H1 (cell line): ENCODE measurements at regions not wholly inside any gene's neighbourhood (a gene's known extent, or its start where the extent isn't known, plus 50 kb on each side); places are given as distances from the start of the nearest gene placed in this dataset.

Experiments used
- CTCF ChIA-PET: fragments of 300-600 bp; sonication (Branson Sonifier 250); formaldehyde crosslinking; loops from one replicate; lab custom pipeline; 2021; ENCODE audit not compliant: partially characterized antibody; lab: Charles Lee
- POLR2A ChIA-PET: fragments of 300-600 bp; sonication (Branson Sonifier 250); formaldehyde crosslinking; loops from one replicate; lab custom pipeline; 2021; ENCODE audit warnings: inconsistent platforms; ENCODE audit not compliant: partially characterized antibody; lab: Charles Lee
- DNase-seq, 2 experiments: peaks; one replicate each; pipeline versions ENCODE4 v3.0.0 to v3.0.0-alpha.2; 2010 to 2022; ENCODE audit warnings: low spot score in 2 of 2, low read depth in 1 of 2, mixed read lengths in 1 of 2
- FAIRE-seq: peaks from 2 replicates; lab custom pipeline; 2011; peaks lifted over from hg19 to GRCh38; lab: Jason Lieb, UNC
- H2AFZ ChIP-seq: 2 replicates; pipeline ENCODE4 v1.8.1; 2012; ENCODE audit warnings: low read length, inconsistent platforms
- H2AK5ac ChIP-seq: 2 replicates; pipeline ENCODE4 v1.6.1; 2013; ENCODE audit warnings: low read depth, low read length
- H2BK120ac ChIP-seq: replicated peaks from 2 replicates; pipeline ENCODE3; 2013; ENCODE audit warnings: low read depth, low read length, inconsistent platforms
- H2BK12ac ChIP-seq: 2 replicates; pipeline ENCODE4 v1.6.1; 2013; ENCODE audit warnings: low read depth, low read length
- H2BK15ac ChIP-seq: 2 replicates; pipeline ENCODE4 v1.6.1; 2013; ENCODE audit warnings: low read length
- H2BK20ac ChIP-seq: 2 replicates; pipeline ENCODE4 v1.6.1; 2013; ENCODE audit warnings: low read length
- H2BK5ac ChIP-seq: 2 replicates; pipeline ENCODE4 v1.6.1; 2013; ENCODE audit warnings: low read depth, low read length
- H3K14ac ChIP-seq: 2 replicates; pipeline ENCODE4 v1.6.1; 2013; ENCODE audit warnings: inconsistent platforms; ENCODE audit not compliant: insufficient read length
- H3K18ac ChIP-seq: 2 replicates; pipeline ENCODE4 v1.6.1; 2013; ENCODE audit warnings: low read length; ENCODE audit errors: extremely low read depth
- H3K23ac ChIP-seq: 2 replicates; pipeline ENCODE4 v1.6.1; 2013; ENCODE audit warnings: inconsistent platforms; ENCODE audit not compliant: insufficient read length
- H3K23me2 ChIP-seq: 2 replicates; pipeline ENCODE4 v1.6.1; 2013; ENCODE audit warnings: low read depth, low read length
- H3K27ac ChIP-seq: 2 replicates; pipeline ENCODE4 v1.6.1; 2011; ENCODE audit warnings: low read depth, low read length, inconsistent platforms
- H3K27me3 ChIP-seq, 4 experiments: replicated peaks in 1 of 4; 1 replicate in 1 of 4; 2 replicates in 3 of 4; pipeline versions ENCODE4 v1.6.1 to v1.8.1; 2011 to 2013; ENCODE audit warnings: low read length in 3 of 4, mild to moderate bottlenecking in 3 of 4, inconsistent platforms in 2 of 4, mixed read lengths in 2 of 4, moderate library complexity in 1 of 4; ENCODE audit not compliant: control insufficient read depth in 3 of 4, insufficient read depth in 3 of 4; ENCODE audit errors: extremely low read depth in 1 of 4
- H3K36me3 ChIP-seq, 4 experiments: 2 replicates each; pipeline versions ENCODE4 v1.6.1 to v1.8.1; 2011 to 2013; ENCODE audit warnings: mild to moderate bottlenecking in 4 of 4, low read length in 3 of 4, moderate library complexity in 2 of 4, control low read depth in 1 of 4, inconsistent platforms in 1 of 4; ENCODE audit not compliant: insufficient read depth in 4 of 4, control insufficient read depth in 2 of 4
- H3K4ac ChIP-seq: replicated peaks from 2 replicates; pipeline ENCODE3; 2013; ENCODE audit warnings: low read length, low read depth, mixed read lengths, inconsistent platforms; ENCODE audit not compliant: insufficient read length
- H3K4me1 ChIP-seq, 4 experiments: replicated peaks in 1 of 4; 1 replicate in 1 of 4; 2 replicates in 3 of 4; pipeline versions ENCODE4 v1.6.1 to v1.8.1; 2011 to 2013; ENCODE audit warnings: low read length in 3 of 4, inconsistent platforms in 2 of 4, mixed read lengths in 1 of 4; ENCODE audit not compliant: insufficient read depth in 4 of 4, control insufficient read depth in 3 of 4
- H3K4me2 ChIP-seq, 2 experiments: 2 replicates each; pipeline versions ENCODE4 v1.6.1 to v1.8.1; 2011 to 2013; ENCODE audit warnings: low read depth in 2 of 2, low read length in 2 of 2, control low read depth in 1 of 2, inconsistent platforms in 1 of 2, mild to moderate bottlenecking in 1 of 2; ENCODE audit not compliant: insufficient read depth in 1 of 2
- H3K4me3 ChIP-seq, 4 experiments: fragments of 200-600, 300-600 bp in 1 of 4; sonication (generic), shearing (Covaris generic), sonication (Bioruptor Twin) in 1 of 4; 2 replicates each; pipeline versions ENCODE4 v1.5.1 to v1.8.1; 2011 to 2016; ENCODE audit warnings: low read length in 4 of 4, low read depth in 3 of 4, control low read depth in 2 of 4, inconsistent platforms in 2 of 4, mild to moderate bottlenecking in 2 of 4, mixed read lengths in 1 of 4, moderate library complexity in 1 of 4; ENCODE audit not compliant: insufficient read depth in 2 of 4; ENCODE audit errors: extremely low read depth in 1 of 4
- H3K56ac ChIP-seq: replicated peaks from 2 replicates; pipeline ENCODE3; 2013; ENCODE audit warnings: low read depth, mild to moderate bottlenecking, mixed read lengths, low read length, inconsistent platforms; ENCODE audit not compliant: insufficient read length
- H3K79me1 ChIP-seq: 2 replicates; pipeline ENCODE4 v1.6.1; 2013; ENCODE audit warnings: low read depth, low read length, control low read depth
- H3K79me2 ChIP-seq, 2 experiments: 2 replicates each; pipeline versions ENCODE4 v1.6.1 to v1.8.1; 2012 to 2013; ENCODE audit warnings: low read length in 2 of 2, mild to moderate bottlenecking in 2 of 2, inconsistent platforms in 1 of 2; ENCODE audit not compliant: insufficient read depth in 2 of 2, control insufficient read depth in 1 of 2
- H3K9ac ChIP-seq, 4 experiments: replicated peaks in 1 of 4; 1 replicate in 1 of 4; 2 replicates in 3 of 4; pipeline versions ENCODE4 v1.6.1 to v1.8.1; 2011 to 2013; ENCODE audit warnings: low read depth in 3 of 4, low read length in 3 of 4, control low read depth in 2 of 4, mild to moderate bottlenecking in 2 of 4, moderate library complexity in 2 of 4, inconsistent platforms in 1 of 4; ENCODE audit errors: extremely low read depth in 1 of 4
- H3K9me3 ChIP-seq, 2 experiments: 2 replicates each; pipeline versions ENCODE4 v1.6.1 to v1.8.1; 2012 to 2013; ENCODE audit warnings: mild to moderate bottlenecking in 2 of 2, moderate library complexity in 2 of 2, control low read depth in 1 of 2, inconsistent platforms in 1 of 2, low read depth in 1 of 2, low read length in 1 of 2, mixed read lengths in 1 of 2; ENCODE audit not compliant: insufficient read depth in 2 of 2
- H4K20me1 ChIP-seq, 2 experiments: replicated peaks in 1 of 2; 2 replicates each; pipeline versions ENCODE3 to v1.8.1; 2011 to 2013; ENCODE audit warnings: inconsistent platforms in 2 of 2, low read length in 2 of 2, mild to moderate bottlenecking in 1 of 2; ENCODE audit not compliant: insufficient read depth in 2 of 2, control insufficient read depth in 1 of 2
- H4K5ac ChIP-seq: 2 replicates; pipeline ENCODE4 v1.6.1; 2013; ENCODE audit warnings: low read length, low read depth, mixed read lengths, inconsistent platforms; ENCODE audit not compliant: insufficient read length
- H4K8ac ChIP-seq: 2 replicates; pipeline ENCODE4 v1.8.0; 2013; ENCODE audit warnings: mild to moderate bottlenecking, moderate library complexity, low read length, inconsistent platforms; ENCODE audit not compliant: insufficient read depth; ENCODE audit errors: extremely low read depth
- H4K91ac ChIP-seq: replicated peaks from 2 replicates; pipeline ENCODE3; 2013; ENCODE audit warnings: low read length, mixed read lengths, inconsistent platforms; ENCODE audit not compliant: insufficient read length
- ATF3 ChIP-seq: IDR thresholded peaks from 2 replicates; pipeline ENCODE4 v1.6.1; 2011; ENCODE audit warnings: low read depth, mild to moderate bottlenecking, low read length; ENCODE audit not compliant: insufficient read depth
- CBX5 ChIP-seq: fragments of 300-800, 300-1000 bp; sonication (generic); IDR thresholded peaks from 2 replicates; pipeline ENCODE4 v1.7.1; 2016; ENCODE audit warnings: antibody characterized with exemption, low read length, low read depth
- CEBPB ChIP-seq: IDR thresholded peaks from 2 replicates; pipeline ENCODE4 v1.6.1; 2012; ENCODE audit warnings: low read depth, low read length
- CREB1 ChIP-seq: IDR thresholded peaks from 2 replicates; pipeline ENCODE4 v1.6.1; 2012; ENCODE audit warnings: inconsistent platforms
- EP300 ChIP-seq, 2 experiments: IDR thresholded peaks; 1 replicate in 1 of 2; 2 replicates in 1 of 2; pipeline ENCODE4 v1.6.1; 2011 to 2012; ENCODE audit warnings: low read depth in 2 of 2, low read length in 2 of 2, mild to moderate bottlenecking in 2 of 2, borderline replicate concordance in 1 of 2, inconsistent platforms in 1 of 2, moderate library complexity in 1 of 2
- GABPA ChIP-seq: IDR thresholded peaks from 2 replicates; pipeline ENCODE4 v1.6.1; 2011; ENCODE audit warnings: mild to moderate bottlenecking, low read length, moderate library complexity, borderline replicate concordance; ENCODE audit not compliant: insufficient read depth
- KDM1A ChIP-seq: fragments of 200-600, 300-600 bp; sonication (generic); IDR thresholded peaks from 2 replicates; pipeline ENCODE4 v1.7.1; 2016; ENCODE audit warnings: mild to moderate bottlenecking, low read length, borderline replicate concordance
- NRF1 ChIP-seq: IDR thresholded peaks from 2 replicates; pipeline ENCODE4 v1.6.1; 2011; ENCODE audit warnings: mild to moderate bottlenecking, low read depth, low read length, improper control_type of control experiment
- POU5F1 ChIP-seq: IDR thresholded peaks from 2 replicates; pipeline ENCODE4 v1.6.1; 2011; ENCODE audit warnings: low read depth, mild to moderate bottlenecking, low read length, moderate library complexity
- SIRT6 ChIP-seq: IDR thresholded peaks from one replicate; pipeline ENCODE4 v1.7.1; 2012; ENCODE audit warnings: low read length, inconsistent platforms
- SP4 ChIP-seq: IDR thresholded peaks from 2 replicates; pipeline ENCODE4 v1.6.1; 2012; ENCODE audit warnings: low read length, inconsistent platforms
- SUZ12 ChIP-seq: fragments of 200-600 bp; sonication (generic); IDR thresholded peaks from 2 replicates; pipeline ENCODE4 v1.6.1; 2012; ENCODE audit warnings: mild to moderate bottlenecking, inconsistent platforms, low read length, moderate library complexity, mixed read lengths
- TAF7 ChIP-seq: optimal IDR thresholded peaks from 2 replicates; pipeline ENCODE3; 2011; ENCODE audit warnings: low read depth, mild to moderate bottlenecking, inconsistent platforms, low read length, moderate library complexity, borderline replicate concordance
- YY1 ChIP-seq: IDR thresholded peaks from 2 replicates; pipeline ENCODE4 v1.6.1; 2011; ENCODE audit warnings: low read depth, mild to moderate bottlenecking, low read length
- WGBS, 2 experiments: shearing (Covaris generic) in 1 of 2; methylation state at CpG; one replicate each; pipeline versions ENCODE4 v1.1.6 to v1.1.7; 2013 to 2015; ENCODE audit warnings: low lambda C conversion rate in 2 of 2, mixed read lengths in 2 of 2, inconsistent platforms in 1 of 2, low coverage in 1 of 2, missing lambda C conversion rate in 1 of 2; ENCODE audit not compliant: insufficient replicate concordance in 2 of 2, insufficient coverage in 1 of 2, insufficient read length in 1 of 2; ENCODE audit errors: extremely low coverage in 1 of 2, missing lambda C conversion rate in 1 of 2; 5-methylcytosine and 5-hydroxymethylcytosine counted together
- TF ChIP-seq, protein P1 (sequence below): IDR thresholded peaks from 2 replicates; pipeline ENCODE4 v1.6.1; 2012; ENCODE audit warnings: inconsistent platforms

- Histone ChIP-seq H2BK12ac (no peak overlapping the region), H2BK20ac (no peak overlapping the region), H4K20me1 (no peaks in the 10 kb centered on the region), H2AK5ac (no peak overlapping the region), H3K4me3 (no peak overlapping the region), H3K79me1 (no peaks in the 10 kb centered on the region), H3K14ac (no peak overlapping the region), H3K36me3 (no peaks in the 10 kb centered on the region), H3K27ac (no peak overlapping the region), H4K91ac (no peak overlapping the region), H2BK120ac (no peak overlapping the region), H3K4me2 (no peak overlapping the region), H2AFZ (no peak overlapping the region), H2BK15ac (no peak overlapping the region), H3K9me3 (peaks cover 10% of the 10 kb centered on the region in 2 experiments; a peak in 3 of 4 replicates), H3K18ac (no peak overlapping the region), H4K5ac (no peak overlapping the region), H3K79me2 (no peaks in the 10 kb centered on the region), H2BK5ac (no peak overlapping the region), H3K4ac (no peak overlapping the region), H4K8ac (no peak overlapping the region), H3K23ac (no peak overlapping the region), H3K9ac (no peak overlapping the region), H3K4me1 (no peaks in the 10 kb centered on the region), H3K23me2 (no peaks in the 10 kb centered on the region), H3K27me3 (no peaks in the 10 kb centered on the region), H3K56ac (no peak overlapping the region)
- CTCF ChIA-PET = no interaction called here
- FAIRE-seq (no peak), DNase-seq (no peak)
- whole genome bisulfite sequencing, 2 experiments = 80% methylated on average over 1 of the region's 1 CpG; no CpG with 5 or more reads in 1 of the 2 experiments
- POLR2A ChIA-PET = no interaction called here
- TF ChIP-seq CBX5 (no peak), CREB1 (no peak), YY1 (no peak), EP300 (IDR thresholded peaks at IDR 0.05; ENCODE audit: borderline replicate concordance in 1 of 2, low read depth in 2 of 2, low read length in 2 of 2) (no peak), TAF7 (no peak), GABPA (no peak), NRF1 (no peak), SP4 (no peak), KDM1A (no peak), POU5F1 (no peak), ATF3 (no peak), SIRT6 (no peak), SUZ12 (no peak), CEBPB (no peak)
- TF ChIP-seq, protein P1, sequence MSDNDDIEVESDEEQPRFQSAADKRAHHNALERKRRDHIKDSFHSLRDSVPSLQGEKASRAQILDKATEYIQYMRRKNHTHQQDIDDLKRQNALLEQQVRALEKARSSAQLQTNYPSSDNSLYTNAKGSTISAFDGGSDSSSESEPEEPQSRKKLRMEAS = no peak
Observed at GRCh38 chr17:37856245-37856644, 68.0 kb upstream of the TBC1D3K start.
